ENCODE measurements at regions not wholly inside any gene's neighbourhood (a gene's known extent, or its start where the extent isn't known, plus 50 kb on each side); places are given as distances from the start of the nearest gene placed in this dataset.

DNA sequence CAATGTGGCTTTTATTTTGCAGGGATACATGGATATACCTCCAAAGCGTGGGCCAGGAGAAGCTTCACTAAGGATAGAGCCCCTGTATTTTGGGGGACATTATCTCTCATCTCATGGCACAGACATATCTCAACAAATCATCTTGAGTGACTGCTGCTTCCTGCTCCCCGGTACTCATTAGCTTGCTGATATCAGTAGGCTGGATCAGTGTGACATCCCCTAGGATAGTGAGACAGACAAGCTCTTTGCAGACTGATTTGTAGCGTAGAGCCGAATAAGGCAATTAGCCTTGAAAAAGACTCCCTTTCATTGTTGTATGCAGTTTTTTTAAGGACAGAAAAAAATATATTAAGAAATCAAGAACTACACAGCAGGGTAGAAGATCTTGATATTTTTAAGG is 237.7 kb upstream of the CDH9 start:
- no peak for DNase-seq (ENCODE audit: low spot score)

GRCh38 chr5:27275345-27275744 is 237.0 kb upstream of the CDH9 start:
- no peak for DNase-seq (ENCODE audit: low spot score)

DNA sequence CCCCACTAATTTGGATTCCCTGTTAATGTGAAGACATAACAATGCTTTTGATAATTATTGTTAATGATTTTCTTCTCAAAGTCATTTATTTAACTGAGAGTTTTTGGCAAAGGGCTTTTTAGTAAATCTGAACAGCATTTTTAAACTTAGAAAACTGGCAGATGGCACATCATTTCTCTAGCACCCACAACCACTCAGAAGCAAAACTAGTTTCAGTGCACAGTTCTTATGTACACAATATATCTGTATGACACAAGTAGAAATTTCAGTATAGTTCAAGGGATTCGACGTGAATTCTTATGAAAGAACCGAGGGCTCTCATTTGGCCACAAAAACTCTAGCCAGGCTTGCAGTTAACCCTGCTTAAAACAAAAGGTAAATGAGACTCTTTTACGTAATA is 231.4 kb upstream of the CDH9 start:
- DNase-seq (ENCODE audit: low spot score) = no peak

DNA sequence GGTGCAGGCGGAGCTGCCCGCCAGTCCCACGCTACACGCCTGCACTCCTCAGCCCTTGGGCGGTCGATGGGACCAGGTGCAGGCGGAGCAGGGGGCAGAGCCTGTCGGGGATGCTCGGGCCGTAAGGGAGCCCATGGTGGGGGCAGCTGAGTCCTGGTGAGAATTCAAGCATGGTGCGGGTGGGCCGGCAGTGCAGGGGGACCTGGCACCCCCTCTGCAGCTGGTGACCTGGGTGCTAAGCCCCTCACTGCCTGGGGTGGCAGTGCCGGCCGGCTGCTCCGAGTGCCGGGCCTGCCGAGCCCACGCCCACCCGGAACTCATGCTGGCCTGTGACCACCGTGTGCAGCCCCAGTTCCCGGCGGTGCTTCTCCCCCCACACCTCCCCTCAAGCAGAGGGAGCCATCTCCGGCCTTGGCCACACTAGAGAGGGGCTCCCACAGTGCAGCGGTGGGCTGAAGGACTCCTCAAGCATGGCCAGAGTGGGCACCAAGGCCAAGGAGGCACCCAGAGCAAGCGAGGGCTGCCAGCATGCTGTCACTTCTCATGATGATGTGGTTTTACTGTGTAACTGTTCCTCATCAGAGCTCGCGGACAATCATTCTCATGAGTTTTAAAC is 228.9 kb upstream of the CDH9 start:
- DNase-seq (ENCODE audit: low spot score) = no peak

DNA sequence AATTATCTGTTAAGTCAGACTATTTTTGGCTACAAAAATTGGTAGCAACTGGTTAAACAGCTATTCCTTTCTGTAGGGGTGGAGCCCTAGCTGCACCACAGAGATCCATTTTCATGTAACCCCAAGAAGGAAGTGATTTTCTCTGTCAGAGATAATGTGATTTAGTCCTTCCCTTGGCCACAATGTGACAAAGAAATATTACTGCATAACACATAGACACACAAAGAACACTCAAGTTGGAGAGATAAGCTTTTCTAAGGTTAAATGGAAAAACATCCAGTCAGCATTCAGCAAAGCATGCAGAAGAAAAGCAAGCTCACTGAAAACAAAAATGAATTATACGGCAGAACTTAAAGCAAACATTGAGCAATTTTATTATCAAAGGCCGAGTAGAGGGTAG is 227.8 kb upstream of the CDH9 start:
- no peak for DNase-seq (ENCODE audit: low spot score)

- DNase-seq (ENCODE audit: low spot score) = no peak
Observed at GRCh38 chr5:27257696-27258095, 219.3 kb upstream of the CDH9 start.

- no peak for DNase-seq (ENCODE audit: low spot score)
Observed at GRCh38 chr5:27252911-27253310, 214.5 kb upstream of the CDH9 start.

DNA sequence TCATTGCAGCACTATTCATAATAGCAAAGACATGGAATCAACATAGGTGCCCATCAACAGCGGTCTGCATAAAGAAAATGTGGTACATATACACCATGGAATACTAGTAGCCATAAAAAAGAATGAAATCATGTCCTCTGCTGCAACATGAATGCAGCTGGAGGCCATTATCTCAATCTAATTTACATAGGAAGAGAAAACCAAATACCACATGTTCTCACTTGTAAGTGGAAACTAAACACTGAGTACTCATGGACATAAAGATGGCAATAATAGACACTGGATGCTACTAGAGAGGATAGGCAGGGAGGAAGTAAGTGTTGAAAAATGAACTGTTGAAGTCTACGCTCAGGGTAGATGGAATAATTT is 203.9 kb upstream of the CDH9 start:
- DNase-seq (ENCODE audit: low spot score) = no peak

DNA sequence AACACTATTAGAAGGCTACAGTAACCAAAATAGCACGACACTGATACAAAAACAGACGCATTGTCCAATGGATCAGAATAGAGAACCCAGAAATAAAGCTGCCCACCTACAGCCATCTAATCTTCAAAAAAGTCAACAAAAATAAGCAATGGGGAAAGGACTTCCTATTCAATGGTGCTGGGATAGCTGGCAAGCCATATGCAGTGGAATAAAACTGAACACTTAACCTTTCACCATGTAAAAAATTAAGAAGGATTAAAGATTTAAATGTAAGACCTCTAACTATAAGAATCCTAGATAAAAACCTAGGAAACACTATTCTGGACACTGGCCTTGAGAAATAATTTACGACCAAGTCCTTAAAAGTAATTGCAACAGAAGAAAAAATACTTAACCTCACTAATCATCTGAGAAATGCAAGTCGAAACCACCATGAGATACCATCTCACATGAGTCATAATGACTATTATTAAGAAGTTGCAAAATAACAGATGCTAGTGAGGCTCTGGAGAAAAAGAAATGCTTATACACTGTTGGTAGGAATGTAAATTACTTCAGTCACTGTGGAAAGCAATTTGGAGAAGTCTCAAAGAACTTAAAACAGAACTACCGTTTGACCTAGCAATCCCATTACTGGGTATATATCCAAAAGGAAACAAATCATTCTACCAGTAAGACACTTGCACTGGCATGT is 203.3 kb upstream of the CDH9 start:
- DNase-seq (ENCODE audit: low spot score) = no peak

GRCh38 chr5:27240791-27241190 is 202.4 kb upstream of the CDH9 start:
- no peak for DNase-seq (ENCODE audit: low spot score)

GRCh38 chr5:27234916-27235315 is 196.5 kb upstream of the CDH9 start:
- DNase-seq (ENCODE audit: low spot score) = no peak

GRCh38 chr5:27221410-27221809 is 183.0 kb upstream of the CDH9 start:
- DNase-seq (ENCODE audit: low spot score) = no peak

DNA sequence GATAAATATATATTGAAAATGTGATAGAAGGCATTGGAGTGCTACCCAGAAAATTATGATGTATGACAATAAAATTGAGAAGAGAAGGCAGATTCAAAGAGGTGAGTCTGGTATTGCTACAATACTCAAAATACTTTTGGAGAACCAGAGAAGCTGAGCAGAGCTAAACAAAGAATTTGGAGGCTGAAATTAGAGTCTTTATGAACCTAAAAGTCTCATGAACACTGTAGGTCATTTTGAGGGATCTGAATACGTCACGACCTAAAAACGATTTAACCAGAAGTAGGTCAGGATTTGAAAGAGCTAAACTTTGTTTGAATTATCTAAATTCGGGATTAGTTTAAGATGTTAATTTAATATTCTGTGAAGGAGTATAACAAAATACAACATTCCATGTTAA is 182.4 kb upstream of the CDH9 start:
- DNase-seq (ENCODE audit: low spot score) = no peak

- no peak for DNase-seq (ENCODE audit: low spot score)
Observed at GRCh38 chr5:27217977-27218376, 179.6 kb upstream of the CDH9 start.

DNA sequence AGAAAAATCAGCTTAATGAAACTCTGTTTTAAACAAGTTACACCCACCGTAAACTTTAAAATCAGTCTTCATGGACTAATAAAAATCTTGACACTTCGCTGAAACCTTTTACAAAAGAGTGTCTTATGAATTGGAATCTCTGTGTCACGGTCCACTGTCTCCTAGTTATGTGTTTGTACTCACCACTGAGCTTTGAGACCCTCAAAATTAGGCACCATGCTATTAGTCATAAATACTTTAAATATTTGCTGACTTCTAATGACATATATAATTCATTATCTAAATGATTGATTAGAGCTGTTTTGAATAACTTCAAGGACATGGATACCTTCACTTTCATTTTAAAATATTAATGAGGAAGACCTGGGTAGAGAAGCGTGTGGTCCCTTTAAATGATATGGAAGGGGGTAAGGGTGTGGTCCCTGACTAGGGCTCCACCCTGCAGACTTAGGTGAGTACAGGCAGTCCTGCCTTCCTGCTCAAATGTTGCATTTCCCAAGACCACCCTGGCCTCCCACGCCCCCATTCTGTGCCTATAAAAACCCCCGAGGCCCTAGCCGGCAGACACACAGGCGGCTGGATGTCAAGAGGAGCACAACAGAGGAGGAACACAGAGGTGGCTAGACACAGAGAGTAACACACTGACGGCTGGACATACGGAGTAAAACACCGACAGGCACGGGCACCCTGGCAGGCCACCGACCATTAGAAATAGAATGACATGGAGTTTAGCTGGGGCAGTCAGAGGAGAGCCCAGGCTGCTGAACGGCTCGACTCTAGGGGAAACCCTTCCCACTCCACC is 179.0 kb upstream of the CDH9 start:
- no peak for DNase-seq (ENCODE audit: low spot score)

- DNase-seq (ENCODE audit: low spot score) = no peak
Observed at GRCh38 chr5:27216367-27216950, 178.1 kb upstream of the CDH9 start.

- no peak for DNase-seq (ENCODE audit: low spot score)
Observed at GRCh38 chr5:27208051-27208450, 169.7 kb upstream of the CDH9 start.

GRCh38 chr5:27191786-27192510 is 153.6 kb upstream of the CDH9 start:
- DNase-seq (ENCODE audit: low spot score) = no peak

- DNase-seq (ENCODE audit: low spot score) = no peak
Observed at GRCh38 chr5:27172693-27173092, 134.3 kb upstream of the CDH9 start.

DNA sequence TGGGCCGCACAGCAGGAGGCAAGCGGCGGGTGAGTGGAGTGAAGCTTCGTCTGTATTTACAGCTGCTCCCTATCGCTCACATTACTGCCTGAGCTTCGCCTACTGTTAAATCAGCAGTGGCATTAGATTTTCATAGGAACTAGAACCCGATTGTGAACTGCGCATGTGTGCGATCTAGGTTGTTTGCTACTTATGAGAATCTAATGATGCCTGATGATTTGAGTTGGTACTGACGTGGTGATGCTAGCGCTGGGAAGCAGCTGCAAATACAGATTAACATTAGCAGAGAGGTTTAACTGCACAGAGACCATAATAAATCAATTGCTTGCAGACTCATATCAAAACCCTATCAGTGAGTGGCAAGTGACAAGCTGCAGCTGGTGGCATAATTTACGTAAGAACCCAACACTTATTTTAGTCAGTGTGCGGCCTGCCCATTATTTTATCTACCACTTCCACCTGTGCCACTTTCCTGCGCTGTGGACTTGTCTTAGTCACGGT is 133.4 kb upstream of the CDH9 start:
- DNase-seq (ENCODE audit: low spot score) = no peak

DNA sequence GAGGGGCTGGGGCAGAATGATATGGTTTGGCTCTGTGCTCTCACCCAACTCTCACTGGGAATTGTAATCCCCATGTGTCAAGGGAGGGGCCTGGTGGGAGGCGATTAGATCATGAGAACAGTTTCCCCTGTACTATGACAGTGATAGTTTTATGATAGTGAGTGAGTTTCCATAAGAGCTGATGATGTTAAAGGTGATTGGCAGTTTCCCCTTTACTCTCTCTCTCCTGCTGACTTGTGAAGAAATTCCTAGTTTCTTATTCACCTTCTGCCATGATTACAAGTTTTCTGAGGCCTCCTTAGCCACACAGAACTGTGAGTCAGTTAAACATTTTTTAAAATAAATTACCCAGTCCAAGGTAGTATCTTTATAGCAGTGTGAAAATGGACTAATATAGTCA is 120.4 kb upstream of the CDH9 start:
- no peak for DNase-seq (ENCODE audit: low spot score)

GRCh38 chr5:27158171-27158570 is 119.8 kb upstream of the CDH9 start:
- no peak for DNase-seq (ENCODE audit: low spot score)

Measured in cerebellar cortex (tissue), 1 donor.